ENCODE measurements at regions not wholly inside any gene's neighbourhood (a gene's known extent, or its start where the extent isn't known, plus 50 kb on each side); places are given as distances from the start of the nearest gene placed in this dataset.

GRCh38 chr5:96149546-96149945 is 187.9 kb upstream of the ELL2 start:
- TF ChIP-seq CTCF (conservative IDR thresholded peaks at IDR 0.05 in 1 of 2, IDR thresholded peaks at IDR 0.05 in 1 of 2; ENCODE audit: extremely low read depth in 1 of 2, insufficient read depth in 1 of 2, low read depth in 1 of 2, low read length in 2 of 2) (no peak), EZH2 (IDR thresholded peaks at IDR 0.05; ENCODE audit: borderline replicate concordance, low read length) (no peak)

Measured in mammary epithelial cell (primary cell).